Osteocyte (in vitro differentiated cells): ENCODE measurements at regions not wholly inside any gene's neighbourhood (a gene's known extent, or its start where the extent isn't known, plus 50 kb on each side); places are given as distances from the start of the nearest gene placed in this dataset.
"Not testable (repeated sequence)": the region's sequence is repeated elsewhere in the genome, so short reads cannot be mapped to it uniquely, and the experiment has no call there.

Experiments
- DNase-seq: peaks from one replicate; pipeline ENCODE4 v3.0.0; 2021; ENCODE audit warnings: mixed read lengths; ENCODE audit not compliant: unreplicated experiment; ENCODE audit errors: extremely low spot score
- H3K27ac Mint-ChIP-seq: one replicate; pipeline ENCODE4 v1.8.0; 2021; ENCODE audit warnings: mild to moderate bottlenecking, mixed read lengths; ENCODE audit not compliant: unreplicated experiment
- H3K27me3 Mint-ChIP-seq: one replicate; pipeline ENCODE4 v1.8.0; 2021; ENCODE audit warnings: mixed read lengths; ENCODE audit not compliant: unreplicated experiment
- H3K36me3 Mint-ChIP-seq: one replicate; pipeline ENCODE4 v1.8.0; 2021; ENCODE audit warnings: mixed read lengths; ENCODE audit not compliant: unreplicated experiment
- H3K4me1 Mint-ChIP-seq: one replicate; pipeline ENCODE4 v1.8.0; 2021; ENCODE audit warnings: mixed read lengths; ENCODE audit not compliant: unreplicated experiment
- H3K4me3 Mint-ChIP-seq: one replicate; pipeline ENCODE4 v1.8.0; 2021; ENCODE audit warnings: mild to moderate bottlenecking, moderate library complexity, mixed read lengths; ENCODE audit not compliant: unreplicated experiment
- H3K9me3 Mint-ChIP-seq: one replicate; pipeline ENCODE4 v1.8.0; 2021; ENCODE audit warnings: mixed read lengths; ENCODE audit not compliant: unreplicated experiment
- TF ChIP-seq, protein P1 (sequence below): fragments of 200-600 bp; sonication (generic); IDR thresholded peaks from 2 replicates; pipeline ENCODE4 v1.5.0; 2021; ENCODE audit warnings: antibody characterized with exemption, mild to moderate bottlenecking, moderate library complexity

- Mint-ChIP-seq H3K27ac (no peak overlapping the region), H3K9me3 (peaks cover 55% of the 10 kb centered on the region), H3K4me1 (no peaks in the 10 kb centered on the region), H3K36me3 (no peaks in the 10 kb centered on the region), H3K4me3 (no peak overlapping the region), H3K27me3 (no peaks in the 10 kb centered on the region)
- DNase-seq, result no peak
- TF ChIP-seq, protein P1, sequence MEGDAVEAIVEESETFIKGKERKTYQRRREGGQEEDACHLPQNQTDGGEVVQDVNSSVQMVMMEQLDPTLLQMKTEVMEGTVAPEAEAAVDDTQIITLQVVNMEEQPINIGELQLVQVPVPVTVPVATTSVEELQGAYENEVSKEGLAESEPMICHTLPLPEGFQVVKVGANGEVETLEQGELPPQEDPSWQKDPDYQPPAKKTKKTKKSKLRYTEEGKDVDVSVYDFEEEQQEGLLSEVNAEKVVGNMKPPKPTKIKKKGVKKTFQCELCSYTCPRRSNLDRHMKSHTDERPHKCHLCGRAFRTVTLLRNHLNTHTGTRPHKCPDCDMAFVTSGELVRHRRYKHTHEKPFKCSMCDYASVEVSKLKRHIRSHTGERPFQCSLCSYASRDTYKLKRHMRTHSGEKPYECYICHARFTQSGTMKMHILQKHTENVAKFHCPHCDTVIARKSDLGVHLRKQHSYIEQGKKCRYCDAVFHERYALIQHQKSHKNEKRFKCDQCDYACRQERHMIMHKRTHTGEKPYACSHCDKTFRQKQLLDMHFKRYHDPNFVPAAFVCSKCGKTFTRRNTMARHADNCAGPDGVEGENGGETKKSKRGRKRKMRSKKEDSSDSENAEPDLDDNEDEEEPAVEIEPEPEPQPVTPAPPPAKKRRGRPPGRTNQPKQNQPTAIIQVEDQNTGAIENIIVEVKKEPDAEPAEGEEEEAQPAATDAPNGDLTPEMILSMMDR, result no peak
These were observed 197.7 kb downstream of the SPANXN3 start for GRCh38 chrX:143319526-143319925.

GRCh38 chrX:143318857-143319256, 198.4 kb downstream of the SPANXN3 start:
- not testable (repeated sequence) for DNase-seq, H3K4me3 Mint-ChIP-seq, H3K36me3 Mint-ChIP-seq, H3K27me3 Mint-ChIP-seq, H3K4me1 Mint-ChIP-seq, H3K27ac Mint-ChIP-seq
- H3K9me3 Mint-ChIP-seq, result peaks cover 49% of the 10 kb centered on the region

- peaks cover 56% of the 10 kb centered on the region for H3K9me3 Mint-ChIP-seq
- H3K4me1 Mint-ChIP-seq, result no peaks in the 10 kb centered on the region
- TF ChIP-seq, protein P1, result no peak
- no peak for DNase-seq
- no peaks in the 10 kb centered on the region for H3K36me3 Mint-ChIP-seq
- H3K27me3 Mint-ChIP-seq, result no peaks in the 10 kb centered on the region
- no peak overlapping the region for H3K4me3 Mint-ChIP-seq
- no peak overlapping the region for H3K27ac Mint-ChIP-seq
These were observed 210.0 kb downstream of the SPANXN3 start for GRCh38 chrX:143306991-143307937.

DNA sequence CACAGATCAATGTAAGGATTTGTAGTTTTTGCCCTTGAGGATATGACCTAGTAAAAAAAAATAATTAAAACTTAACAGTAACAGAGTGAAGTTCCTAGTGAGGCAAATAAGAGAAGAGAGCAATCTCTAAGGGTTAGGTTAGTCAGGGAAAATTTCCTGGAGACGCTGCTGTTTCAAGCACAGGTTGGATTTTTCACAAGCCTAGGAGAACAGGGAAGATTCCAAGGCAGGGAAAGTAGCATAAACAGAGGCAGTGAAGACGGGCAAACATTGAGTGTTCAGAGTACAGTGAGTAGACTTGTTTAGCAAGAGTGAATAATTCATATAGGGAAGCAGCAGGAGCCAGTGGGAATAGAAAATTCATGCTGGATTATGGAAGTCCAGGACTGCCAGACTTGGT, 212.8 kb downstream of the SPANXN3 start:
- Mint-ChIP-seq H3K4me3 (no peak overlapping the region), H3K27ac (no peak overlapping the region), H3K9me3 (peaks cover 70% of the 10 kb centered on the region), H3K4me1 (no peaks in the 10 kb centered on the region), H3K36me3 (no peaks in the 10 kb centered on the region), H3K27me3 (no peaks in the 10 kb centered on the region)
- TF ChIP-seq, protein P1, result no peak
- DNase-seq, result no peak

GRCh38 chrX:143304025-143304424, 213.2 kb downstream of the SPANXN3 start:
- Mint-ChIP-seq H3K9me3 (peaks cover 70% of the 10 kb centered on the region), H3K27me3 (no peaks in the 10 kb centered on the region), H3K36me3 (no peaks in the 10 kb centered on the region), H3K4me3 (no peak overlapping the region), H3K27ac (no peak overlapping the region), H3K4me1 (no peaks in the 10 kb centered on the region)
- TF ChIP-seq, protein P1, result no peak
- DNase-seq, result no peak
